B cell (primary cell): ENCODE measurements at regions not wholly inside any gene's neighbourhood (a gene's known extent, or its start where the extent isn't known, plus 50 kb on each side); places are given as distances from the start of the nearest gene placed in this dataset.

Experiments
- ATAC-seq: fragments of 200-7000 bp; cut with Tn5 transposase; one replicate; pipeline ENCODE4 v1.10.0; 2021; ENCODE audit warnings: low read depth, mild to moderate bottlenecking, moderate number of reproducible peaks, moderate library complexity
- CTCF ChIA-PET: fragments of 350-600 bp; sonication (Branson Sonifier 250); formaldehyde crosslinking; loops from one replicate; lab custom pipeline; 2021; ENCODE audit warnings: antibody characterized with exemption, inconsistent platforms; lab: Charles Lee
- POLR2A ChIA-PET: fragments of 350-600 bp; sonication (Branson Sonifier 250); formaldehyde crosslinking; loops from one replicate; lab custom pipeline; 2021; ENCODE audit warnings: antibody characterized with exemption; lab: Charles Lee
- DNase-seq: peaks from one replicate; pipeline ENCODE4 v3.0.0; 2013
- H2AFZ ChIP-seq: 2 replicates; pipeline ENCODE4 v1.6.1; 2012; ENCODE audit warnings: mild to moderate bottlenecking, low read depth, low read length; ENCODE audit not compliant: insufficient read depth, poor library complexity, severe bottlenecking
- H3K27ac ChIP-seq, 2 donors: 1 replicate in 1 of 2; 2 replicates in 1 of 2; pipeline ENCODE4 v1.5.1; 2012 to 2013; ENCODE audit warnings: low read length in 2 of 2, mild to moderate bottlenecking in 2 of 2, moderate library complexity in 1 of 2
- H3K27me3 ChIP-seq, 4 experiments: fragments of 200-600 bp in 1 of 4; sonication (generic) in 1 of 4; replicated peaks in 1 of 4; 1 replicate in 2 of 4; 2 replicates in 2 of 4; pipeline versions ENCODE4 v1.6.1 to v1.7.0; 2013 to 2016; ENCODE audit warnings: low read length in 3 of 4, mild to moderate bottlenecking in 2 of 4, mixed read lengths in 1 of 4, moderate library complexity in 1 of 4; ENCODE audit not compliant: insufficient read depth in 4 of 4, control insufficient read depth in 3 of 4; ENCODE audit errors: control extremely low read depth in 1 of 4
- H3K36me3 ChIP-seq, 2 experiments: replicated peaks in 1 of 2; 1 replicate in 1 of 2; 2 replicates in 1 of 2; pipeline versions ENCODE4 v1.6.1 to v1.7.1; 2013; ENCODE audit warnings: low read length in 1 of 2; ENCODE audit not compliant: insufficient read depth in 2 of 2, control insufficient read depth in 1 of 2; ENCODE audit errors: control extremely low read depth in 1 of 2, extremely low read depth in 1 of 2
- H3K4me1 ChIP-seq, 2 donors: fragments of 200-600 bp in 1 of 2; sonication (generic) in 1 of 2; 1 replicate in 1 of 2; 2 replicates in 1 of 2; pipeline versions ENCODE4 v1.5.1 to v1.6.1; 2013 to 2017; ENCODE audit warnings: low read length in 2 of 2; ENCODE audit not compliant: control insufficient read depth in 2 of 2, insufficient read depth in 2 of 2
- H3K4me2 ChIP-seq: replicated peaks from 2 replicates; pipeline ENCODE3; 2012; ENCODE audit warnings: mild to moderate bottlenecking, low read depth, low read length; ENCODE audit not compliant: poor library complexity, severe bottlenecking
- H3K4me3 ChIP-seq, 5 experiments: fragments of 200-600 bp in 1 of 5; sonication (generic) in 1 of 5; 1 replicate in 3 of 5; 2 replicates in 2 of 5; pipeline versions ENCODE4 v1.5.1 to v1.7.0; 2011 to 2016; ENCODE audit warnings: low read length in 4 of 5, mild to moderate bottlenecking in 4 of 5, low read depth in 2 of 5, control low read depth in 1 of 5, moderate library complexity in 1 of 5; ENCODE audit not compliant: insufficient read depth in 1 of 5; ENCODE audit errors: control extremely low read depth in 1 of 5, extremely low read depth in 1 of 5
- H3K79me2 ChIP-seq: fragments of 200-600 bp; sonication (generic); one replicate; pipeline ENCODE4 v1.6.0; 2016; ENCODE audit warnings: low read length; ENCODE audit not compliant: control insufficient read depth, insufficient read depth
- H3K9ac ChIP-seq: fragments of 200-600 bp; sonication (generic); 2 replicates; pipeline ENCODE4 v1.6.1; 2017; ENCODE audit warnings: mild to moderate bottlenecking, low read length, moderate library complexity
- H3K9me3 ChIP-seq, 3 donors: one replicate each; pipeline versions ENCODE4 v1.6.1 to v1.7.1; 2013; ENCODE audit warnings: low read length in 2 of 3; ENCODE audit not compliant: control insufficient read depth in 2 of 3, insufficient read depth in 1 of 3; ENCODE audit errors: control extremely low read depth in 1 of 3
- H4K20me1 ChIP-seq: 2 replicates; pipeline ENCODE4 v1.6.0; 2012; ENCODE audit warnings: mild to moderate bottlenecking, low read length; ENCODE audit not compliant: insufficient read depth, control insufficient read depth, poor library complexity, severe bottlenecking
- H3K27ac Mint-ChIP-seq: one replicate; pipeline ENCODE4 v1.8.0; 2021; ENCODE audit warnings: mixed read lengths
- H3K27me3 Mint-ChIP-seq: one replicate; pipeline ENCODE4 v1.8.0; 2021; ENCODE audit warnings: mixed read lengths
- H3K4me1 Mint-ChIP-seq: one replicate; pipeline ENCODE4 v1.8.0; 2021; ENCODE audit warnings: mixed read lengths
- H3K4me3 Mint-ChIP-seq: one replicate; pipeline ENCODE4 v1.8.0; 2021; ENCODE audit warnings: mixed read lengths
- H3K9me3 Mint-ChIP-seq: one replicate; pipeline ENCODE4 v1.8.0; 2022; ENCODE audit warnings: mixed read lengths; ENCODE audit not compliant: insufficient read depth
- EZH2 ChIP-seq: IDR thresholded peaks from 2 replicates; pipeline ENCODE4 v1.6.1; 2012; ENCODE audit warnings: borderline replicate concordance, low read depth, mild to moderate bottlenecking, moderate library complexity, low read length; ENCODE audit not compliant: insufficient read depth, poor library complexity, severe bottlenecking
- whole genome bisulfite sequencing: methylation state at CpG from one replicate; pipeline ENCODE4 v1.1.5; 2013; ENCODE audit warnings: missing lambda C conversion rate; ENCODE audit not compliant: insufficient coverage; 5-methylcytosine and 5-hydroxymethylcytosine counted together
- intact Hi-C: fragments of 100-400 bp; cut with micrococcal nuclease; formaldehyde crosslinking; loops from one replicate; pipeline ENCODE4 v1.10.0; 2022
- TF ChIP-seq, protein P1 (sequence below): fragments of 200-600 bp; IDR thresholded peaks from one replicate; pipeline ENCODE4 v1.8.0; 2022; ENCODE audit warnings: antibody characterized with exemption, mild to moderate bottlenecking

DNA sequence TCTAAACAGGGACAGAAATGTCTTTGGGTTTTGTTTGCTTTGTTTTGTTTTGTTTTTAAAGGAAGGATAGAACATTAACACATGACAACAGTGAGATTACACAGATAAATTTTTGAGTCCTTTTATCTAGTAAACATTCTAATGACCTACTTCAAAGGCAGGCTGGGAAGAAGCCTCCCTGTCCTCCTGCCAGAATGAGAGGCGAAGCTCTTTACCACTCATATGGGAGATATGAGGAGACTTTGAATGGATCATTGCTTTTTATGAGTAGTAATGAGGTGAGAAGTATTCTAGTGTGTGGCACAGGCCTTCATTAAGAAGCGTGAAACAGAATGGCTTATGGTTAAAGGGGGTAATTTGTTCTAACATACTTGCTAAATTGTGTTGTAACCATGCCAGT, 172.0 kb downstream of the FBXO8 start:
- ChIA-PET CTCF (no interaction called here), POLR2A (no interaction called here)
- no peak for ATAC-seq
- 100% methylated on average over 1 of the region's 2 CpGs for WGBS
- Histone ChIP-seq H3K27me3 (peaks cover 0 to 2% (median 0%) of the 10 kb centered on the region in 4 experiments), H2AFZ (no peak overlapping the region), H3K9me3 (no peaks in the 10 kb centered on the region), H3K4me3 (no peak overlapping the region), H3K9ac (no peak overlapping the region), H3K4me1 (no peaks in the 10 kb centered on the region), H3K27ac (no peak overlapping the region), H4K20me1 (no peaks in the 10 kb centered on the region), H3K36me3 (no peaks in the 10 kb centered on the region), H3K4me2 (no peak overlapping the region), H3K79me2 (no peaks in the 10 kb centered on the region)
- no peak overlapping the region for H3K27ac Mint-ChIP-seq
- intact Hi-C loops, result no loop called here
- no peaks in the 10 kb centered on the region for H3K4me1 Mint-ChIP-seq
- H3K4me3 Mint-ChIP-seq, result no peak overlapping the region
- no peaks in the 10 kb centered on the region for H3K9me3 Mint-ChIP-seq
- DNase-seq, result no peak
- peaks cover 23% of the 10 kb centered on the region for H3K27me3 Mint-ChIP-seq
- TF ChIP-seq, protein P1, sequence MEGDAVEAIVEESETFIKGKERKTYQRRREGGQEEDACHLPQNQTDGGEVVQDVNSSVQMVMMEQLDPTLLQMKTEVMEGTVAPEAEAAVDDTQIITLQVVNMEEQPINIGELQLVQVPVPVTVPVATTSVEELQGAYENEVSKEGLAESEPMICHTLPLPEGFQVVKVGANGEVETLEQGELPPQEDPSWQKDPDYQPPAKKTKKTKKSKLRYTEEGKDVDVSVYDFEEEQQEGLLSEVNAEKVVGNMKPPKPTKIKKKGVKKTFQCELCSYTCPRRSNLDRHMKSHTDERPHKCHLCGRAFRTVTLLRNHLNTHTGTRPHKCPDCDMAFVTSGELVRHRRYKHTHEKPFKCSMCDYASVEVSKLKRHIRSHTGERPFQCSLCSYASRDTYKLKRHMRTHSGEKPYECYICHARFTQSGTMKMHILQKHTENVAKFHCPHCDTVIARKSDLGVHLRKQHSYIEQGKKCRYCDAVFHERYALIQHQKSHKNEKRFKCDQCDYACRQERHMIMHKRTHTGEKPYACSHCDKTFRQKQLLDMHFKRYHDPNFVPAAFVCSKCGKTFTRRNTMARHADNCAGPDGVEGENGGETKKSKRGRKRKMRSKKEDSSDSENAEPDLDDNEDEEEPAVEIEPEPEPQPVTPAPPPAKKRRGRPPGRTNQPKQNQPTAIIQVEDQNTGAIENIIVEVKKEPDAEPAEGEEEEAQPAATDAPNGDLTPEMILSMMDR, result no peak
- no peak for TF ChIP-seq EZH2

DNA sequence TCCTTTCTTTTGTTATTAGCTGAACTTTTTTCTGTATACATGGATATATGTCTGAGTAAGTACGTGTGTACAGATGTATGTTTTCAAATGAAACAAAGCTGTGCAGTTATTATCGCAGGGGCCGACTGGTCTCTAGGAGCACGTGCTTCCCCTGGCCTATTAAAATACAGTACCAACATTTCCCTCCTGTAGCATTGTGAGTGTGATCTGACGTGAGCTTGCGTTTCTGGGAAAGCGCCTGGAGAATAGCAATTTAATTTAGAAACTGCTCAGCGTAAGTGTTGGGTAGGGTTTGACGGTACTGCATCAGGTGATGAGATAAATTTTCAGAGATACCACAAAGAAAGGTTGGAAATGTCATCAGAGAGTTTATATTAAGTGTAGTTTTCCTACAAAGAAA, 173.3 kb downstream of the FBXO8 start:
- H3K9me3 Mint-ChIP-seq, result no peaks in the 10 kb centered on the region
- peaks cover 0 to 2% (median 0%) of the 10 kb centered on the region in 4 experiments for H3K27me3 ChIP-seq
- H3K9ac ChIP-seq, result no peak overlapping the region
- H3K36me3 ChIP-seq, result no peaks in the 10 kb centered on the region
- H3K4me3 ChIP-seq, result no peak overlapping the region
- whole genome bisulfite sequencing, result 96% methylated on average over 4 of the region's 9 CpGs
- POLR2A ChIA-PET, result no interaction called here
- H3K4me3 Mint-ChIP-seq, result no peak overlapping the region
- H2AFZ ChIP-seq, result no peak overlapping the region
- ATAC-seq (no peak), DNase-seq (no peak)
- no peaks in the 10 kb centered on the region for H4K20me1 ChIP-seq
- no peak overlapping the region for H3K4me2 ChIP-seq
- no peaks in the 10 kb centered on the region for H3K9me3 ChIP-seq
- CTCF ChIA-PET, result interaction anchor here (1.0 to 1.8 kb wide), 2 partner anchors 8 to 13 kb away, joined by 5 to 8 read pairs; no protein-coding TSS in a partner anchor
- no peaks in the 10 kb centered on the region for H3K4me1 Mint-ChIP-seq
- H3K27ac Mint-ChIP-seq, result no peak overlapping the region
- TF ChIP-seq, protein P1, result no peak
- TF ChIP-seq EZH2, result no peak
- no peaks in the 10 kb centered on the region for H3K79me2 ChIP-seq
- H3K27ac ChIP-seq, result no peak overlapping the region
- intact Hi-C loops, result no loop called here
- H3K4me1 ChIP-seq, result no peaks in the 10 kb centered on the region
- H3K27me3 Mint-ChIP-seq, result peaks cover 23% of the 10 kb centered on the region
